ENCODE measurements at regions not wholly inside any gene's neighbourhood (a gene's known extent, or its start where the extent isn't known, plus 50 kb on each side); places are given as distances from the start of the nearest gene placed in this dataset.

DNA sequence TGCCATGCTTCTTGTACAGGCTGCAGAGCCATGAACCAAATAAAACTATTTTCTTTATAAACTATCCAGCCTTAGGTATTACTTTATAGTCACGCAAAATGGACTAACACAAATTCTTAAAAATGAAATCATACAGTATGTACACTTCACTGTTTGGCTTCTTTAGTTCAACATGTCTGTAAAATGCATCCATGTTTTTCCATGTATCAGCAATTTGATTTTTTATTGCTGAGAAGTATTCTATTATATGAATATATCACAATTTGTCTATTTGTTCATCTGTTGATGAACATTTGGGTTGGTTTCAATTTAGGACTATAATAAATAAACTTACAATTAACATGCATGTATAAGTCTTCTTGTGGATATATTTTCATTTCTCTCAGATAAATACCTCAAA lies 182.1 kb downstream of the SCG2 start:
- Histone ChIP-seq H3K4me3 (ENCODE audit: low read depth, low read length) (no peak overlapping the region), H3K27me3 (ENCODE audit: control insufficient read depth, insufficient read depth, low read length) (no peaks in the 10 kb centered on the region), H3K9ac (ENCODE audit: low read depth, low read length) (no peak overlapping the region), H3K36me3 (ENCODE audit: control insufficient read depth, insufficient read depth, low read length) (no peaks in the 10 kb centered on the region), H3K9me3 (ENCODE audit: control insufficient read depth, insufficient read depth, low read length) (no peaks in the 10 kb centered on the region), H3K4me1 (ENCODE audit: control insufficient read depth, insufficient read depth, low read length) (no peaks in the 10 kb centered on the region), H3K27ac (ENCODE audit: low read depth, low read length) (no peak overlapping the region)

DNA sequence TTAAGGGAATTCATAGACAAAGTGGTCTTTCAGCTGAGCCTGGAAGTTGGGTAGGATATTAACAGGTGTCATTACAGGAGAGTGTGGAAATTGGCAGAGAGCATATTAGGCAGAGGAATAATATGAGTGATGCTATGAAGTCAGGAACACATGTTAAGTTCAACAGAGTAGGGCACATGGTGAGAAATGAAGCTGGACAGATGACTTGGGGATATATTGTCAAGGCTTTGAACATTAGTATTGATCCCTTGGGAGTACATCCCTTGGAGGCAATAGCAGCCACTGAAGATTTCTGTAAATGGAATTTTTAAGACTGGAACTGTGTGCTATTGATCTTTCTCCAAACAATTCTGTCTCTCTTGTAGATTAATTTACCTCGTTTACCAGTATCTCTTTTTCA lies 170.7 kb downstream of the SCG2 start:
- Histone ChIP-seq H3K9me3 (ENCODE audit: control insufficient read depth, insufficient read depth, low read length) (no peaks in the 10 kb centered on the region), H3K27me3 (ENCODE audit: control insufficient read depth, insufficient read depth, low read length) (no peaks in the 10 kb centered on the region), H3K9ac (ENCODE audit: low read depth, low read length) (no peak overlapping the region), H3K27ac (ENCODE audit: low read depth, low read length) (no peak overlapping the region), H3K4me3 (ENCODE audit: low read depth, low read length) (no peak overlapping the region), H3K36me3 (ENCODE audit: control insufficient read depth, insufficient read depth, low read length) (no peaks in the 10 kb centered on the region), H3K4me1 (ENCODE audit: control insufficient read depth, insufficient read depth, low read length) (no peaks in the 10 kb centered on the region)

DNA sequence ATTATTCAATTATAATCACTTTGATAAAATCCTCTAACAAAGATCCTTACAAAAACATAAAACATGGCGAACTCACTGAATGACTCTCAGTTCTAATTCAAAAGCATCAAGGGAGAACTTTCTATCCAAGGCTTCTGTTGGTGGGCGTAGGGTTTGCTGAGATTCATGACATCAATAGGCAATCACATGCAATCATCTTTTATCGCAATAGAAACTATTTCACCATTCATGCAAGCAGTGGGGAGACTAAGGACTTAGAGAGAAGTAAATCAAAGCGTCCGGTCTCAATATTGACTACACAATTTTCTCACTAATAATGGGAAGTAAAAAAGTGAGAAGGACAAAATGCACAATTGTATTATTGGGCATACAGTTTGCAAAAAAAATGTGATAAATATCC lies 168.7 kb downstream of the SCG2 start:
- H3K36me3 ChIP-seq (ENCODE audit: control insufficient read depth, insufficient read depth, low read length) = no peaks in the 10 kb centered on the region
- H3K27ac ChIP-seq (ENCODE audit: low read depth, low read length) = no peak overlapping the region
- no peaks in the 10 kb centered on the region for H3K9me3 ChIP-seq (ENCODE audit: control insufficient read depth, insufficient read depth, low read length)
- no peak overlapping the region for H3K4me3 ChIP-seq (ENCODE audit: low read depth, low read length)
- H3K4me1 ChIP-seq (ENCODE audit: control insufficient read depth, insufficient read depth, low read length) = no peaks in the 10 kb centered on the region
- no peak overlapping the region for H3K9ac ChIP-seq (ENCODE audit: low read depth, low read length)
- no peaks in the 10 kb centered on the region for H3K27me3 ChIP-seq (ENCODE audit: control insufficient read depth, insufficient read depth, low read length)

DNA sequence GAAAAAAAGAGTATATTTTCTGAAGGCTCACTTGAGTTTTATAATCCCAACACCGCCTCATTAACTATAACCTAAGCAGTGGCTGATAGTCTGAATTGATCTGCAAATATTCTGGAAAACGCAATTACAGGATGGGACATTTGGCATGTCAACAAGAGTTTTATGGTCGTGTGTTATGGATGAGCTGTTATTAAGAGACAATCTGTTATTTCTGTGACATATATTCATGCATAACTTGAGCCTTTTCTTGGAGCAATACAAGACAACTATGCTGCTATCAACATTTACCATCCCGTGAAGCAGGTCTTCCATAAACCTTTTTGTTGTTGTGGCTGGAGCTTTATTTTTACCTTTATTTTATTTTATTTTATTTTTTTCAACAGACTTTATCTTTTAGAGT lies 164.4 kb downstream of the SCG2 start:
- H3K9ac ChIP-seq (ENCODE audit: low read depth, low read length) = no peak overlapping the region
- no peaks in the 10 kb centered on the region for H3K4me1 ChIP-seq (ENCODE audit: control insufficient read depth, insufficient read depth, low read length)
- H3K27me3 ChIP-seq (ENCODE audit: control insufficient read depth, insufficient read depth, low read length) = no peaks in the 10 kb centered on the region
- H3K36me3 ChIP-seq (ENCODE audit: control insufficient read depth, insufficient read depth, low read length) = no peaks in the 10 kb centered on the region
- H3K4me3 ChIP-seq (ENCODE audit: low read depth, low read length) = no peak overlapping the region
- no peak overlapping the region for H3K27ac ChIP-seq (ENCODE audit: low read depth, low read length)
- no peaks in the 10 kb centered on the region for H3K9me3 ChIP-seq (ENCODE audit: control insufficient read depth, insufficient read depth, low read length)

DNA sequence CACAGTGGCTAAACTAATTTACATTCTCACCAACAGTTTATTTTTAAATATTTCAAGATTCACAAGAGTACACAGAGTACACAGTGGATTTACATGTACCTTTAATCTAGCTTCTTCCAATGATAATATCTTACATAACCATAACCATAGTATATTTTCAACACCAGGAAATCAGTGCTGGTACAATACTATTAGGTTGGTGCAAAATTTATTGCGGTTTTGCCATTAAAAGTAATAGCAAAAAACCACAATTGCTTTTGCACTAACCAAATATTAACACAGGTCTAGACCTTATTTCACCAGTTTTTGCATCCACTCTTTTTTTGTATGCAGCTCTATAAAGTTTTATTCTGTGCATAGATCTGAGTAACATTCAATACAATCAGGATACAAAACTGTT lies 163.0 kb downstream of the SCG2 start:
- H3K27me3 ChIP-seq (ENCODE audit: control insufficient read depth, insufficient read depth, low read length) = no peaks in the 10 kb centered on the region
- no peak overlapping the region for H3K4me3 ChIP-seq (ENCODE audit: low read depth, low read length)
- no peak overlapping the region for H3K9ac ChIP-seq (ENCODE audit: low read depth, low read length)
- H3K27ac ChIP-seq (ENCODE audit: low read depth, low read length) = no peak overlapping the region
- H3K9me3 ChIP-seq (ENCODE audit: control insufficient read depth, insufficient read depth, low read length) = no peaks in the 10 kb centered on the region
- no peaks in the 10 kb centered on the region for H3K4me1 ChIP-seq (ENCODE audit: control insufficient read depth, insufficient read depth, low read length)
- no peaks in the 10 kb centered on the region for H3K36me3 ChIP-seq (ENCODE audit: control insufficient read depth, insufficient read depth, low read length)

DNA sequence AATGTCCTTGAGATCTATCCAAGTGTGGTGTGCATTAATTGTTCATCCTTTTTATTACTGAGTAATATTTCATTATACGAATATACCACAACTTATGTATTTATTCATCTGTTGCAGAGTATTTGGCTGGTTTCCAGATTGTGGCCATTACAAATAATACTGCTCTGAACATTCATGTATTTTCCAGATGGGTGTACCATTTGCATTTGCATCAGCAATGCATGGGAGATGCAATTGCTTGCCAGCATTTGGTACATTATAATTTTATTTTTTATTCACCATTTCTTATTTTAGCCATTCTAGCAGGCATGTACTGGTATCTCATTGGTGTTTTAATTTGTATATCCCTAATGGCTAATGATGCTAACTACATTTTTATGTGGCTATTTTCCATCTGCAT lies 162.4 kb downstream of the SCG2 start:
- Histone ChIP-seq H3K27me3 (ENCODE audit: control insufficient read depth, insufficient read depth, low read length) (no peaks in the 10 kb centered on the region), H3K27ac (ENCODE audit: low read depth, low read length) (no peak overlapping the region), H3K36me3 (ENCODE audit: control insufficient read depth, insufficient read depth, low read length) (no peaks in the 10 kb centered on the region), H3K4me3 (ENCODE audit: low read depth, low read length) (no peak overlapping the region), H3K4me1 (ENCODE audit: control insufficient read depth, insufficient read depth, low read length) (no peaks in the 10 kb centered on the region), H3K9ac (ENCODE audit: low read depth, low read length) (no peak overlapping the region), H3K9me3 (ENCODE audit: control insufficient read depth, insufficient read depth, low read length) (no peaks in the 10 kb centered on the region)

DNA sequence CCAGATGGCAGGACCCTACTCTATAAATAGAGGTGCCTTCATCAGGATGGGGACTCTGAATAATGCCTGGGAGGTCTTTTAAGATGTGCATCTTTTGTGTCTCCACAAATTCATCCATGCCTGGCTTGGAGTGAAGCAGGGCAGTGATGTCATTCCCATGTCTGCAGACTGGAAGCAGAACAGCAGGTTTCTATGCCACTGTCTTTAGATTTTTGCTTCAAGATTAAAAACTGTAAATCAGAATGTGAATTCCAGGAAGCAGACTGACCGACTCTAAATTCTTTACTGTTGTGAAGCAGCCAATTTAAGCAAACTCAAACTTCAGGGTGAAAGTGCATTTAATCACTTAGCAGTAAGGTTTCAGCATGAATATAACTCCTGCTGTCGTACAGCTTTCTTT lies 159.3 kb downstream of the SCG2 start:
- Histone ChIP-seq H3K4me3 (ENCODE audit: low read depth, low read length) (no peak overlapping the region), H3K36me3 (ENCODE audit: control insufficient read depth, insufficient read depth, low read length) (no peaks in the 10 kb centered on the region), H3K9ac (ENCODE audit: low read depth, low read length) (no peak overlapping the region), H3K4me1 (ENCODE audit: control insufficient read depth, insufficient read depth, low read length) (no peaks in the 10 kb centered on the region), H3K27me3 (ENCODE audit: control insufficient read depth, insufficient read depth, low read length) (no peaks in the 10 kb centered on the region), H3K27ac (ENCODE audit: low read depth, low read length) (no peak overlapping the region), H3K9me3 (ENCODE audit: control insufficient read depth, insufficient read depth, low read length) (no peaks in the 10 kb centered on the region)

DNA sequence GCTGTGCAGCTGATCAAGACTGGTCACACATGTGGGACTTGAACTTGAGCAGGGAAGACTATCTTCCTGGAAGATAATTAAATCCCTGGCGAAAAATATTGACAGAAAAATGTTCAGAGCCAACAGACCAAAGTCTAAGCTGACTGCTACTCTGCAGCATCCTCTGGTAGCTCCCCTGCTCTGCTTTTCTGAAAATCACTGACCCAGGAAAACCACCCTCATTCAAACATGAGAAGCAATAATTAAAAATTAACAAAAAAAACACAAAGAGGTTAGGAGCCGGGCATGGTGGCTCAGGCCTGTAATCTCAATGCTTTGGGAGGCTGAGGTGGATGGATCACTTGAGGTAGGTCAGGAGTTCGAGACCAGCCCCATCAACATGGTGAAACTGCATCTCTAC lies 151.9 kb downstream of the SCG2 start:
- H3K9ac ChIP-seq (ENCODE audit: low read depth, low read length) = no peak overlapping the region
- H3K36me3 ChIP-seq (ENCODE audit: control insufficient read depth, insufficient read depth, low read length) = no peaks in the 10 kb centered on the region
- H3K27me3 ChIP-seq (ENCODE audit: control insufficient read depth, insufficient read depth, low read length) = no peaks in the 10 kb centered on the region
- no peak overlapping the region for H3K27ac ChIP-seq (ENCODE audit: low read depth, low read length)
- H3K4me1 ChIP-seq (ENCODE audit: control insufficient read depth, insufficient read depth, low read length) = no peaks in the 10 kb centered on the region
- no peaks in the 10 kb centered on the region for H3K9me3 ChIP-seq (ENCODE audit: control insufficient read depth, insufficient read depth, low read length)
- H3K4me3 ChIP-seq (ENCODE audit: low read depth, low read length) = no peak overlapping the region

DNA sequence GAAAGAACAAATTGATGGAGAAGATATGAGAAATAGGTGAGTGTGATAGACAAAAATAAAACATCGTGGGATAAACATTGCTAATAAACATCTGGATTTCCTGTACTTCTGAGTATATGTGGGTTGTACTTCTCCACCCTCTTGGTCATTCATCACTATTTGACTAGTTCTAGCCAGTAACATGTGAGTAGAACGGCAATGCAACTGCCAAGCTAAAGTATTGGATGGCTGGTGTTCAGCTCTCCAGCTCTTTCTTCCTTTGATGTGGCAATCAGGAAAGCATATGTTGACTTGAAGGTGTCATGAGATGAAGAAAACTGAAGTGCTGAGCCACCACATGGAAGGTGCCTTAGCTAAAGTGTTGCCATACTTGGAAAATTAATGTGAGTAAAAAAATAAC lies 144.9 kb downstream of the SCG2 start:
- Histone ChIP-seq H3K4me1 (ENCODE audit: control insufficient read depth, insufficient read depth, low read length) (no peaks in the 10 kb centered on the region), H3K4me3 (ENCODE audit: low read depth, low read length) (no peak overlapping the region), H3K36me3 (ENCODE audit: control insufficient read depth, insufficient read depth, low read length) (no peaks in the 10 kb centered on the region), H3K9ac (ENCODE audit: low read depth, low read length) (no peak overlapping the region), H3K9me3 (ENCODE audit: control insufficient read depth, insufficient read depth, low read length) (no peaks in the 10 kb centered on the region), H3K27me3 (ENCODE audit: control insufficient read depth, insufficient read depth, low read length) (no peaks in the 10 kb centered on the region), H3K27ac (ENCODE audit: low read depth, low read length) (no peak overlapping the region)

DNA sequence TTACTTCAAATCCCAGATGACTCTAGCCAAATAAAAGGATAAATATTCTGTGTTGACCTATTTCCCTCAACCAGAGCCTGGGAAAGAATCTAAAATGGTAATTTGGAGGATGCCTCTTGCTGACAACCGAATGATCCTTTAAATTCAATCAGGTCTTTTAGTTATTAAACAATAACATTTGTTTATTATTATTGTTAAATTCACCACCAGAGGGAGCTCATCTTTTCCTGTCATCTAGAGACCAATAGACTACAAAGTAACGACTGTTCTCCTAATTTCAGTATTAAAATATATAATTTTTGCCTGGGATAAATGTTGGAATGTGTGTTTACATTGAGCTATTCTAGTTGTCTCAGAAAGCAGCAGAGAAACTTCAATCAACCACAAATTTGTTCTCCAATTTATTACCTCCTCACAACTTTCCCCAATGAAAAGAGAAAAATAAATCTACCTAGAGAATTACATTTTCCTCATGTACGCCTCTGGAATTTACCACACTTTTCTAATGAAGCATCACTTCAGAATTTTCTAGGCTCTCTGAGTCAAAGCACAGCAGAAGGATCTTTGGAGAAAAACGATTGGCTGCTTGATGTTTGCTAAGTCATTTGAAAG lies 142.7 kb downstream of the SCG2 start:
- Histone ChIP-seq H3K9me3 (ENCODE audit: control insufficient read depth, insufficient read depth, low read length) (no peaks in the 10 kb centered on the region), H3K4me3 (ENCODE audit: low read depth, low read length) (no peak overlapping the region), H3K27me3 (ENCODE audit: control insufficient read depth, insufficient read depth, low read length) (no peaks in the 10 kb centered on the region), H3K36me3 (ENCODE audit: control insufficient read depth, insufficient read depth, low read length) (no peaks in the 10 kb centered on the region), H3K27ac (ENCODE audit: low read depth, low read length) (no peak overlapping the region), H3K4me1 (ENCODE audit: control insufficient read depth, insufficient read depth, low read length) (no peaks in the 10 kb centered on the region), H3K9ac (ENCODE audit: low read depth, low read length) (no peak overlapping the region)

DNA sequence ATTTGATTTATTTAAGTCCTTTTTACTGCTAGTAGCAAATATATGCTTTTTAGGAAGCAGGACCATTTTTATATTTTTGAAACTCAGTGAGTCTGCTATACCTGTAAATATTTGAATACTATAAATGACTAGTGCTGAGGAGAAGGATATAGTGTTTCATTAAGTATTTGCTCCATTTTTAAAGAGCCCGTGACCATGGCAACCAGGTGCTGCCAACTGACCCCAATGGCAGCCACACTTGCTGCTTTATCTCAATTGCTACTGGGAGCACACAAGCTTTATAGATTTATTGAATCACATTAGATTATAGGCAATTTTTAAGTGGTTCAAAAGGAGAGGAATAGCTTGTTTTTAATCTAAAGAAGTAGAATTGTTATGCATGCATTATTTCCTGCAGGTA lies 142.0 kb downstream of the SCG2 start:
- no peaks in the 10 kb centered on the region for H3K36me3 ChIP-seq (ENCODE audit: control insufficient read depth, insufficient read depth, low read length)
- no peak overlapping the region for H3K4me3 ChIP-seq (ENCODE audit: low read depth, low read length)
- no peaks in the 10 kb centered on the region for H3K4me1 ChIP-seq (ENCODE audit: control insufficient read depth, insufficient read depth, low read length)
- no peak overlapping the region for H3K9ac ChIP-seq (ENCODE audit: low read depth, low read length)
- no peaks in the 10 kb centered on the region for H3K9me3 ChIP-seq (ENCODE audit: control insufficient read depth, insufficient read depth, low read length)
- H3K27me3 ChIP-seq (ENCODE audit: control insufficient read depth, insufficient read depth, low read length) = no peaks in the 10 kb centered on the region
- no peak overlapping the region for H3K27ac ChIP-seq (ENCODE audit: low read depth, low read length)

DNA sequence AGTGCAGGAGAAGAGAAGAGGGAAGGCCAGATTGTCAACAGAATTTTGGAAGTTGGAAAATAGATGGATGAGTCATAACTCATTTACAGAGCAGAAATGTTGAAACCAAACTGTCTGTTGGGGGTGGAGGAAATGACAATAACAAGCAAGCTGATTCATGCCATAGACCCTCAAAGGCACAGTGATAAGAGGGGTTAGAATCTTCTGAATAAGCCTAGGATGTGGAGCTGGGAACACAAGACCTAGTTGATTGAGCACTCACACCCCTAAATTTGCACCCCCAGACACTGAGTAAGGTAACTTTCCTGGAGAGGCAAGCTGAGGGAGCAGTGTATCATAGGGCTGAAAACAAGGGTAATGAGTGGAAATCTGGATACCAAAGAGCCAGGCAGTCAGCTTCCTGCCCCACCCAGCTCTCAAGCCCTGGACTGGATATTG lies 141.4 kb downstream of the SCG2 start:
- no peaks in the 10 kb centered on the region for H3K9me3 ChIP-seq (ENCODE audit: control insufficient read depth, insufficient read depth, low read length)
- H3K9ac ChIP-seq (ENCODE audit: low read depth, low read length) = no peak overlapping the region
- no peaks in the 10 kb centered on the region for H3K36me3 ChIP-seq (ENCODE audit: control insufficient read depth, insufficient read depth, low read length)
- no peaks in the 10 kb centered on the region for H3K4me1 ChIP-seq (ENCODE audit: control insufficient read depth, insufficient read depth, low read length)
- H3K4me3 ChIP-seq (ENCODE audit: low read depth, low read length) = no peak overlapping the region
- H3K27ac ChIP-seq (ENCODE audit: low read depth, low read length) = no peak overlapping the region
- H3K27me3 ChIP-seq (ENCODE audit: control insufficient read depth, insufficient read depth, low read length) = no peaks in the 10 kb centered on the region
